ENCODE measurements at regions not wholly inside any gene's neighbourhood (a gene's known extent, or its start where the extent isn't known, plus 50 kb on each side); places are given as distances from the start of the nearest gene placed in this dataset.
A peak's percentile ranks its signal among the peaks of the same experiment; 100 is the strongest.
"Not testable (repeated sequence)": the region's sequence is repeated elsewhere in the genome, so short reads cannot be mapped to it uniquely, and the experiment has no call there.

- no peak for DNase-seq
These were observed 60.3 kb downstream of the EOMES start for GRCh38 chr3:27661797-27662196.

- peak; percentile 77 for DNase-seq
These were observed 62.7 kb downstream of the EOMES start for GRCh38 chr3:27659279-27660021.

- DNase-seq: no peak
These were observed 63.4 kb downstream of the EOMES start for GRCh38 chr3:27658741-27659140.

- no peak for DNase-seq
These were observed 64.3 kb downstream of the EOMES start for GRCh38 chr3:27657871-27658270.

DNA sequence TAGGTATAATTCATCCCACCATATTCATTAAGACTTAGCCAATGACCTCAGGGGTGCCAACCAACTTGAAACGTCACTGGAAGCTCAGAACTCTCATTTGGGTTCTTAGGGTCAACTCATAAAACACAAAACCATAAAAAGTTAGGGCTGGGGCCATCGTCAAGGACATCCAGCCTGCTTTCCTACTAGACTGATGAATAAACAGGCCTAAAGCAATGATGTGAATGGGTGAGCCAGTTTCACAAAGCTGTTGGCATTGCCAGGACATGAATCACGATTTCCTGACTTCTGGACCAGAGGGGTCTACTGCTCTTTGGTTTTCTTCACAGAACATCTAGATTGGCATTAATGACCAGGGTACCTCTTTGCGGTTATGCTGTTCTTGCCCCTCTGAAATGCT lies 64.7 kb downstream of the EOMES start:
- DNase-seq: peak; percentile 48

- no peak for DNase-seq
These were observed 65.3 kb downstream of the EOMES start for GRCh38 chr3:27656790-27657189.

- no peak for DNase-seq
These were observed 66.6 kb downstream of the EOMES start for GRCh38 chr3:27655547-27655946.

DNA sequence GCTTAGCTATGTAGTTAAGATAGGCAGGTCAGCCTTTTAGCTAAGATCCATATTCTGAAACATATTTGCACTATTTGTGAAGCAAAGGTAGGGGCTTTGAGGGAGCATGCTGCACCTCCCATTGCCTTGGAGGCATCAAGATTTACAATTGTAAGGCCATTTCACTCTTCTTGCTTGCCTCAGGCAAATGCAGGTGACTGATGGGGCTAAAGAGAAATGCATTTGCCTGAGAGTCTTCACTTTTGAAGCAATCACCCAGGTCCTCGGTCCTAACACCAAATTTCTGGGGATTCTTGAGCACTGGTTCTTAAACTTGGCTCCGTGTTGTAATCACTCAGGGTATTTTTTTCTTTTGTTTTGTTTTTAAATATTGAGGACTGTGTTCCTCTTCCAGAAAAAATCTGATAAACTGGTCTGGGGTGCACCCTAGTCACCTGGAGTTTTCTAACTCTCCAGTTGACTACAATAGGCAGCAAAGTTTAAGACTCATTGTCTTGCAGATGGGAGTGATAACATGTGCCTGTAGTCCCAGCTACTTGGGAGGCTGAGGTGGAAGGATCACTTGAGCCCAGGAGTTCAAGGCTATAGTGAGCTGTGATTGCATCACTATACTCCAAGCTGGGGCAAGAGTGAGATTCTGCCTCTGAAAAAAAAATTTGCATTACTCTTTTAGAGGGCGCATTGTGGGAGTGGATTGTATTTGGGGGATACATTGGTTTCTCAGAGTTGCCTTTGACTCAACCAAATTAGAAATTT lies 68.1 kb downstream of the EOMES start:
- no peak for DNase-seq

GRCh38 chr3:27649277-27649676 lies 72.8 kb downstream of the EOMES start:
- DNase-seq: no peak

DNA sequence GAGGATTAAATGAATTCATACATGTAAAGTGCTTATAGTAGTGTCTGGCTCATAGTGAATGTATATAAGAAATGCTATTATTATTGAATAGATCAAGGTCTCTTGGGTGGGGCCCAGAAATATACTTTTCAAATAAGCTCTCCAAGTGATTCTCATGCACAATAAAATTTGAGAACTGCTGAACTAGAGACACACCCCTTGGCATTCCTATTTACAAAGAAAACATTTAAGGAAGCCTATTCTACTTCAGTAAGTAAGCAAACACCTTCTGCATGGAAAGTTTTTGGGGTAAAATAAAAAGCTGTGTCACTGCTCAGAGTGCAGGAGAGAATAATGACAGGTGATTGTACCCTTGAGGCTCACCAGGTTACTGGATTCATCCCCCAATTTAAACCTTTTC lies 75.2 kb downstream of the EOMES start:
- no peak for DNase-seq

DNA sequence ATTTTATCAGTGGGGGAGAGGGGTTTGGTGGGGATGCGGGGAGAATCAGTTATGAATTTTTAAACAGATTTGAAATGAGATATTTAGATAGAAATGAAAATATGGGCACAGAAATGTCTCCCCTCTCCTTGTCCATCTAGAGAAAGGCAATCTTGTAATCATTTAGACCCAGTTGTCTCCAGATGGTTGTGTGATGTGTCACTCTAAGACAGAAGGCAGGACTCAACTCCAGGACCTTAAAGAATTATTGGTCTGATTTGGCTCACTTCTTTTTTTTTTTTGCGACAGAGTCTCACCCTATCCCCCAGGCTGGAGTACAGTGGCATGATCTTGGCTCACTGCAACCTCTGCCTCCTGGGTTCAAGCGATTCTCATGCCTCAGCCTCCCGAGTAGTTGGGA lies 77.2 kb downstream of the EOMES start:
- no peak for DNase-seq

DNA sequence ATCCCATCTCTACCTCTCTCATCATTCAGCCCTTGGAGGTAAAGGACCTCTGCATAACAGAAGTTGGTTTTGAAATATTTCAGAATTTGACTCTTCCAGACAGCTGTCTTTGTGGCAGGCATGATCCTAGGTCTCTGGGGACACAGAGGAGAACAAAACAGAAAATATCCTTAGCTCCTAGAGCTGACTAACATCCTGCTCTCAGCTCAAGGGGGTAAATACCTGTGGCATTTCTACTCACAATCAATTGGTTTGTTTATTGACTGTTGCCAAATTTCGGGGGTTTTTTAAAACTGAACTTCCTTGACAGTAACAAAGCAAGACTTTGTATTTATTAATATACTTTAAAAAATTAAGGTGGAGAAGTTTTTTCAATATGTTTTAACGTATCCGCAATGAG lies 78.8 kb downstream of the EOMES start:
- no peak for DNase-seq

GRCh38 chr3:27642796-27643195 lies 79.3 kb downstream of the EOMES start:
- DNase-seq: no peak

GRCh38 chr3:27641888-27642601 lies 80.1 kb downstream of the EOMES start:
- no peak for DNase-seq

GRCh38 chr3:27641271-27641800 lies 80.8 kb downstream of the EOMES start:
- no peak for DNase-seq

DNA sequence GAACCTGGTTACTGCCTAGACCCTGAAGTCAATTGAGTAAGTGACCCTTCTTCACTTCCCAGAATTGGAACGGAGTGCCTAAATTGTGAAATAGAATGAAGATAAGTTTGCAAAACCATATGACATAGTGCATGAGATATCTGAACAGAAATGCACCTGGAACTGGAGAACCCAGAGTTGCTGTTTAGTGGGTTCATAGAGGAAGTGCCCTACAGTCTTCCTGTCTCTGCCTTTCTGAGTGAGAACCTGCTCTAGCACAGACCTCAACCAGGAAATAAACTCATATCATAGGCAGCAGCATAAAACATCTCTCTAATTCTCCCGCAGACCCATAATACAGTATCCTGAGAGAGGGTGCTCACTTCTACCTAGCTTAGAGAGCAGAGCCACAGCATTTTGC lies 82.9 kb downstream of the EOMES start:
- DNase-seq: no peak

GRCh38 chr3:27638594-27638993 lies 83.5 kb downstream of the EOMES start:
- DNase-seq: no peak

- DNase-seq: no peak
These were observed 84.7 kb downstream of the EOMES start for GRCh38 chr3:27637346-27637995.

DNA sequence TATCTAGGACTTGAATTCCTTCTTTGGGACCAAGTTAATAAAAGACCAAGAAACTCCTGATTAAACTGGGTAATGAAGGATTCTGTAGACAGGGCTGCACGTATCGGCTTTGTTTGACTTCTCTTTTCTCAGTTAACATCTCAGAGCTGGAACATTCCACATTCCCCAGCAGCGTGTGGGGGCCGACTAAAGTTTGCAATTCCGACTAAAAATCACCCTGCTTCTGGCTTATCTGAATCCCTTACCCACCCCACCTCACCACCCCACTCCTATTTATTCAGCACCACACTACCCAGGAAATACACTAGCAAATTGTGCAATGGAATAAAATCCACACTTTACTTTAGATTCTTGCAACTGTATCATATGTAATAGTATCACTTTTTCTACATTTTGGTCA lies 87.1 kb downstream of the EOMES start:
- DNase-seq: not testable (repeated sequence)

DNA sequence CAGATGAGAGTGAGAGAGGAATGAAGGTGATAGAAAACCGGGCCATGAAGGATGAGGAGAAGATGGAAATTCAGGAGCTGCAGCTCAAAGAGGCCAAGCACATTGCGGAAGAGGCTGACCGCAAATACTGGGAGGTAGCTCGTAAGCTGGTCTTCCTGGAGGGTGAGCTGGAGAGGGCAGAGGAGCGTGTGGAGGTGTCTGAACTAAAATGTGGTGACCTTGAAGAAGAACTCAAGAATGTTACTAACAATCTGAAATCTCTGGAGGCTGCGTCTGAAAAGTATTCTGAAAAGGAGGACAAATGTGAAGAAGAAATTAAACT lies 88.9 kb downstream of the EOMES start:
- DNase-seq: no peak

DNA sequence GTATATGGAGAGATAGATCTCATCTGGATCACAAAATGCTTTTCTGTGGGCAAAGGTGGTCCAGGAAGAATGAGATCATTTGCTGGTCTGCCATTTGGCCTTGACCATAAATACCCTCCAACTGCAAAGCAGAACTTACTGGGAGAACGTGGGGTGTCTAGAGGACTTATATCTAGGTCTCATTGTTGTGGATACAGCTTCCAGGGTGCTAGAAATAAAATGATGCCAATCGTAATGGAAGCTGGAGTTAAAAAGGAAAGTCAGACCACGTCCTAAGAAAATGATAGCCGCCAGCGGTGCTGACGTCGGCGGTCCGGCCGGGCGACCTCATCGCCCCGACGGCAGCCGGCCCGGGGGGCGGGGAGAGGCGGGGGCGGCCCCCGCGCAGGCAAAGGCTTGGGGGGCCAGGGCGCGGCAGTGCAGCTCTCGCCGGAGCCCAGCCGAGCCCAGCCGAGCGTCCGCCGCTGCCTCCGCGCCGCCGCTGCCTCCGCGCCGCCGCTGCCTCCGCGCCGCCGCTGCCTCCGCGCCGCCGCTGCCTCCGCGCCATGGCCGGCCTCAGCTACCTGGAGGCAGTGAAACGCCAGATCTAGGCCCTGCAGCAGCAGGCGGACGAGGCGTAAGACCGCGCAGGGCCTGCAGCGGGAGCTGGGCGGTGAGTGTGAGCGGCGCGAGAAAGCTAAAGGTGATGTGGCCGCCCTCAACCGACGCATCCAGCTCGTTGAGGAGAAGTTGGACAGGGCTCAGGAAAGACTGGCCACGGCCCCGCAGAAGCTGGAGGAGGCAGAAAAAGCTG lies 89.5 kb downstream of the EOMES start:
- DNase-seq: peak; percentile 73

DNA sequence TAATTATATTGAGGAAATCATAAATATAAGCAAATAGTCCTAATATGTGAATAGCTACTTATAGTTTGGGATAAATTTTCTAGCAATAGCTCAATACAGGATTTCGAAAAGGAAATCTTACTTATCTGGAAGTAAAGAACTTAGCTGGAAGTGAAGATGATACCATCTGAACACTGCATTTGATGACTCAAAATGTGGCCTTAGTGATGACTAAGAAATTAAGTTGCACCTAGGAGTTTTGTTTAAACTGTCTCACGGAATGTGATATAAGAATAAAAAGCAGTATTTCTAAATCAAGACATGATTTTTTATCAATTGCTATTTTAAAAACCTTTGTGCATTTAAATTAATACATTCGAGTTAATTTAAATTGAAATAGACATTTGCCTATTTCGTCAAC lies 91.2 kb downstream of the EOMES start:
- no peak for DNase-seq

All from dermis blood vessel endothelial cell (primary cell).